Heart left ventricle (tissue), 16 donors: ENCODE measurements at regions not wholly inside any gene's neighbourhood (a gene's known extent, or its start where the extent isn't known, plus 50 kb on each side); places are given as distances from the start of the nearest gene placed in this dataset.

ENCODE experiments used
- ATAC-seq, 4 donors: fragments of 200-7000 bp; cut with Tn5 transposase; one replicate each; pipeline ENCODE4 v1.9.1; 2020 to 2022; ENCODE audit warnings: moderate library complexity in 4 of 4, mild to moderate bottlenecking in 3 of 4, moderate number of reproducible peaks in 1 of 4
- DNase-seq, 5 donors: peaks; one replicate each; pipeline ENCODE4 v3.0.0-alpha.2; 2020
- H3K27ac ChIP-seq, 12 donors: fragments of 200-600 bp; sonication (generic) in 4 of 12; one replicate each; pipeline versions ENCODE4 v1.5.0 to v1.8.0; 2016 to 2022; ENCODE audit warnings: mild to moderate bottlenecking in 2 of 12
- H3K27me3 ChIP-seq, 9 donors: fragments of 200-600 bp; sonication (generic) in 2 of 9; one replicate each; pipeline versions ENCODE4 v1.5.1 to v1.8.0; 2016 to 2022; ENCODE audit warnings: mild to moderate bottlenecking in 3 of 9
- H3K36me3 ChIP-seq, 9 donors: fragments of 200-600 bp; sonication (generic) in 2 of 9; one replicate each; pipeline versions ENCODE4 v1.5.0 to v1.8.0; 2018 to 2022; ENCODE audit warnings: mild to moderate bottlenecking in 2 of 9
- H3K4me1 ChIP-seq, 12 donors: fragments of 200-600 bp; sonication (generic) in 4 of 12; one replicate each; pipeline versions ENCODE4 v1.5.0 to v1.8.0; 2016 to 2022; ENCODE audit warnings: mild to moderate bottlenecking in 3 of 12
- H3K4me3 ChIP-seq, 12 donors: fragments of 200-600 bp; sonication (generic) in 4 of 12; one replicate each; pipeline versions ENCODE4 v1.5.0 to v1.8.0; 2017 to 2022; ENCODE audit warnings: mild to moderate bottlenecking in 9 of 12, moderate library complexity in 4 of 12
- H3K9me3 ChIP-seq, 12 donors: fragments of 200-600 bp; sonication (generic) in 4 of 12; one replicate each; pipeline versions ENCODE4 v1.5.0 to v1.8.0; 2016 to 2022; ENCODE audit warnings: mild to moderate bottlenecking in 1 of 12
- POLR2A ChIP-seq, 2 donors: fragments of 450-650 bp; IDR thresholded peaks; one replicate each; pipeline ENCODE4 v1.6.1; 2017; ENCODE audit warnings: antibody characterized with exemption in 2 of 2, mild to moderate bottlenecking in 2 of 2, moderate library complexity in 2 of 2
- WGBS, 4 donors: extraction: QIAGEN DNeasy Blood & Tissue Kit in 2 of 4; methylation state at CpG; one replicate each; pipeline versions ENCODE4 v1.1.5 to v1.1.7; 2013 to 2018; 5-methylcytosine and 5-hydroxymethylcytosine counted together
- intact Hi-C, 10 donors: fragments of 100-400 bp; cut with DNase I; formaldehyde crosslinking; loops; one replicate each; pipeline versions ENCODE4 v1.11.1 to v1.14.2; 2022
- TF ChIP-seq, protein P1 (sequence below), 12 donors: fragments of 200-600 bp; sonication (generic) in 4 of 12; IDR thresholded peaks; one replicate each; pipeline versions ENCODE4 v1.5.0 to v1.8.0; 2018 to 2022; ENCODE audit warnings: antibody characterized with exemption in 12 of 12, mild to moderate bottlenecking in 5 of 12
- donor health status: ischemic (EF 13 %, LVEDD 7.1; RV severe dilation, severe dysfunction).
- donor health status: healthy with polysubstance abuse.
- donor health status: DM: no; HTN: yes; CAD: no.
- donor health status: DM: no; HTN: no; CAD: no.
- donor health status: ischemic (EF 25% LVEDD 6.9; RV normal size, moderate dysfunction).
- donor health status: ischemic (EF 25% LVEDD 5.7; RV mildly dilated, moderate dysfunction).
- donor health status: healthy.
- donor health status: DM: yes; HTN: yes; CAD: no.
- donor health status: ischemic (EF 35%, LVEDD 5.7; RV mildly dilated, moderate dysfunction).
- donor health status: nonischemic (EF 11% LVEDD 7.7; RV severe dilation, severe dysfunction).
- donor health status: DM: yes; HTN: yes; CAD: no.
- donor health status: PGD.
- donor health status: ischemic (EF 29% LVEDD 5.4; RV normal size, mild dysfunction).
- donor health status: nonischemic (EF 23%, LVEDD 6.1; RV moderate dilation, normal function).

GRCh38 chr2:52452201-52452600 lies 1315.4 kb upstream of the CHAC2 start:
- H3K36me3 ChIP-seq, result no peaks in the 10 kb centered on the region
- no peak for DNase-seq
- no peak for TF ChIP-seq POLR2A (IDR thresholded peaks at IDR 0.05)
- TF ChIP-seq, protein P1, sequence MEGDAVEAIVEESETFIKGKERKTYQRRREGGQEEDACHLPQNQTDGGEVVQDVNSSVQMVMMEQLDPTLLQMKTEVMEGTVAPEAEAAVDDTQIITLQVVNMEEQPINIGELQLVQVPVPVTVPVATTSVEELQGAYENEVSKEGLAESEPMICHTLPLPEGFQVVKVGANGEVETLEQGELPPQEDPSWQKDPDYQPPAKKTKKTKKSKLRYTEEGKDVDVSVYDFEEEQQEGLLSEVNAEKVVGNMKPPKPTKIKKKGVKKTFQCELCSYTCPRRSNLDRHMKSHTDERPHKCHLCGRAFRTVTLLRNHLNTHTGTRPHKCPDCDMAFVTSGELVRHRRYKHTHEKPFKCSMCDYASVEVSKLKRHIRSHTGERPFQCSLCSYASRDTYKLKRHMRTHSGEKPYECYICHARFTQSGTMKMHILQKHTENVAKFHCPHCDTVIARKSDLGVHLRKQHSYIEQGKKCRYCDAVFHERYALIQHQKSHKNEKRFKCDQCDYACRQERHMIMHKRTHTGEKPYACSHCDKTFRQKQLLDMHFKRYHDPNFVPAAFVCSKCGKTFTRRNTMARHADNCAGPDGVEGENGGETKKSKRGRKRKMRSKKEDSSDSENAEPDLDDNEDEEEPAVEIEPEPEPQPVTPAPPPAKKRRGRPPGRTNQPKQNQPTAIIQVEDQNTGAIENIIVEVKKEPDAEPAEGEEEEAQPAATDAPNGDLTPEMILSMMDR (IDR thresholded peaks at IDR 0.05), result no peak
- intact Hi-C loops, result no loop called here
- no peaks in the 10 kb centered on the region for H3K9me3 ChIP-seq
- H3K4me1 ChIP-seq, result no peaks in the 10 kb centered on the region
- no peak overlapping the region for H3K4me3 ChIP-seq
- no peak for ATAC-seq
- WGBS, 4 donors, result 85 to 91% (median 88%) methylated on average over 4 of the region's 4 CpGs
- H3K27me3 ChIP-seq, result no peaks in the 10 kb centered on the region
- H3K27ac ChIP-seq, result no peak overlapping the region

GRCh38 chr2:52445686-52446085 lies 1321.9 kb upstream of the CHAC2 start:
- intact Hi-C loops, result loop anchor here in 1 of 10 donors (10.0 kb wide), 1 partner anchor 59 kb away; no protein-coding TSS in a partner anchor
- H3K36me3 ChIP-seq, result no peaks in the 10 kb centered on the region
- ATAC-seq (peak in 2 of 4 donors; percentile 51 to 62), DNase-seq (no peak)
- H3K27ac ChIP-seq, result no peak overlapping the region
- TF ChIP-seq, protein P1 (IDR thresholded peaks at IDR 0.05), result no peak
- no peak for TF ChIP-seq POLR2A (IDR thresholded peaks at IDR 0.05)
- H3K4me1 ChIP-seq, result peaks cover 0 to 9% (median 0%) of the 10 kb centered on the region in 12 donors
- H3K4me3 ChIP-seq, result no peak overlapping the region
- H3K9me3 ChIP-seq, result no peaks in the 10 kb centered on the region
- H3K27me3 ChIP-seq, result no peaks in the 10 kb centered on the region

- no peaks in the 10 kb centered on the region for H3K36me3 ChIP-seq
- TF ChIP-seq, protein P1 (IDR thresholded peaks at IDR 0.05), result no peak
- TF ChIP-seq POLR2A (IDR thresholded peaks at IDR 0.05), result no peak
- no peaks in the 10 kb centered on the region for H3K9me3 ChIP-seq
- no peak overlapping the region for H3K27ac ChIP-seq
- WGBS, 4 donors, result 84 to 93% (median 89%) methylated on average over 9 to 12 of the region's 12 CpGs
- H3K4me1 ChIP-seq, result no peaks in the 10 kb centered on the region
- intact Hi-C loops, result no loop called here
- no peak for DNase-seq
- H3K4me3 ChIP-seq, result no peak overlapping the region
- H3K27me3 ChIP-seq, result no peaks in the 10 kb centered on the region
- no peak for ATAC-seq
Measured at GRCh38 chr2:52431352-52431760, 1336.2 kb upstream of the CHAC2 start.

DNA sequence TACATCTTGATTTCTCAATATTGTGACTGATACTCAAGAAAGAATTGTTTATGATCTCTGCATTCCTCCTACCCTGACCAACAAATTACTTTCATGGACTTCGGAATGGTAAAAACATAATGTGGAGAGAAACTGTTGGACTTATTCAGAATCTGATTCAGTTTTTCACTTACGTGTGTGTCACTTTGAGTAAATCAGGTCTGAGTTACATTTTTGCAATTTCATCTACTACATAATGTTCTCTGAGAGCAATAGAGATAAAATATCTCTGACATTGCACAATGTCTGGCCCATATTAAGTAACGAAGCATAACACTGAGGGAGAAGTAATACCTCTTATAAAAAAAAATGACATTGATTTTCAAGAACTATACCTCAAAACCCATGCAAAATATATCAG lies 1337.9 kb upstream of the CHAC2 start:
- Histone ChIP-seq H3K9me3 (no peaks in the 10 kb centered on the region), H3K27ac (no peak overlapping the region), H3K36me3 (no peaks in the 10 kb centered on the region), H3K4me1 (no peaks in the 10 kb centered on the region), H3K27me3 (no peaks in the 10 kb centered on the region), H3K4me3 (no peak overlapping the region)
- intact Hi-C loops, result no loop called here
- TF ChIP-seq, protein P1 (IDR thresholded peaks at IDR 0.05), result no peak
- no peak for TF ChIP-seq POLR2A (IDR thresholded peaks at IDR 0.05)
- ATAC-seq, result no peak
- no peak for DNase-seq
- 46 to 71% (median 53%) methylated on average over 3 of the region's 3 CpGs for WGBS, 4 donors
